ENCODE measurements at regions not wholly inside any gene's neighbourhood (a gene's known extent, or its start where the extent isn't known, plus 50 kb on each side); places are given as distances from the start of the nearest gene placed in this dataset.

GRCh38 chr10:109556399-109556798, 366.9 kb downstream of the XPNPEP1 start:
- TF ChIP-seq CTCF (IDR thresholded peaks at IDR 0.05) (no peak), POLR2A (IDR thresholded peaks at IDR 0.05; ENCODE audit: low read depth) (no peak)
